NT2/D1 (cell line): ENCODE measurements at regions not wholly inside any gene's neighbourhood (a gene's known extent, or its start where the extent isn't known, plus 50 kb on each side); places are given as distances from the start of the nearest gene placed in this dataset.

Experiments
- DNase-seq: peaks from one replicate; pipeline ENCODE4 v3.0.0-alpha.2; 2011; ENCODE audit warnings: low read depth, low spot score
- H3K27me3 ChIP-seq: 2 replicates; pipeline ENCODE4 v1.6.0; 2011; ENCODE audit warnings: mild to moderate bottlenecking; ENCODE audit not compliant: insufficient read length, insufficient read depth
- H3K36me3 ChIP-seq: 2 replicates; pipeline ENCODE4 v1.6.1; 2011; ENCODE audit warnings: mild to moderate bottlenecking, low read length, mixed read lengths; ENCODE audit not compliant: insufficient read depth, insufficient read length
- H3K4me1 ChIP-seq: 2 replicates; pipeline ENCODE4 v1.5.1; 2011; ENCODE audit not compliant: insufficient read depth, insufficient read length
- H3K4me3 ChIP-seq: 2 replicates; pipeline ENCODE4 v1.5.1; 2011; ENCODE audit warnings: low read depth; ENCODE audit not compliant: insufficient read length
- H3K9ac ChIP-seq: 2 replicates; pipeline ENCODE4 v1.6.0; 2011; ENCODE audit warnings: low read depth; ENCODE audit not compliant: insufficient read length
- H3K9me3 ChIP-seq: 2 replicates; pipeline ENCODE4 v1.5.1; 2011; ENCODE audit warnings: mild to moderate bottlenecking, low read length; ENCODE audit not compliant: insufficient read depth
- SUZ12 ChIP-seq: IDR thresholded peaks from 2 replicates; pipeline ENCODE4 v1.6.1; 2011; ENCODE audit not compliant: insufficient read length, insufficient read depth; ENCODE audit errors: extremely low read depth
- YY1 ChIP-seq: IDR thresholded peaks from 2 replicates; pipeline ENCODE4 v1.6.1; 2011; ENCODE audit not compliant: insufficient read length, insufficient read depth
- ZNF274 ChIP-seq: IDR thresholded peaks from 2 replicates; pipeline ENCODE4 v1.6.1; 2011; ENCODE audit warnings: mild to moderate bottlenecking, low read depth, low read length

- Histone ChIP-seq H3K9ac (no peak overlapping the region), H3K4me1 (no peaks in the 10 kb centered on the region), H3K36me3 (no peaks in the 10 kb centered on the region), H3K27me3 (no peaks in the 10 kb centered on the region), H3K9me3 (no peaks in the 10 kb centered on the region), H3K4me3 (no peak overlapping the region)
- no peak for DNase-seq
- TF ChIP-seq SUZ12 (no peak), YY1 (no peak), ZNF274 (no peak)
Measured at GRCh38 chr5:5756762-5757161, 334.3 kb downstream of the ICE1 start.

GRCh38 chr5:5755888-5756287 lies 333.4 kb downstream of the ICE1 start:
- no peak for DNase-seq
- no peak for TF ChIP-seq ZNF274
- TF ChIP-seq SUZ12: no peak
- no peak for TF ChIP-seq YY1
- Histone ChIP-seq H3K36me3 (no peaks in the 10 kb centered on the region), H3K9me3 (no peaks in the 10 kb centered on the region), H3K9ac (no peak overlapping the region), H3K27me3 (no peaks in the 10 kb centered on the region), H3K4me3 (no peak overlapping the region), H3K4me1 (no peaks in the 10 kb centered on the region)

GRCh38 chr5:5752844-5753243 lies 330.4 kb downstream of the ICE1 start:
- Histone ChIP-seq H3K4me1 (no peaks in the 10 kb centered on the region), H3K9ac (no peak overlapping the region), H3K27me3 (no peaks in the 10 kb centered on the region), H3K36me3 (no peaks in the 10 kb centered on the region), H3K9me3 (no peaks in the 10 kb centered on the region), H3K4me3 (no peak overlapping the region)
- TF ChIP-seq ZNF274: no peak
- no peak for DNase-seq

- no peaks in the 10 kb centered on the region for H3K9me3 ChIP-seq
- H3K27me3 ChIP-seq: no peaks in the 10 kb centered on the region
- H3K4me1 ChIP-seq: no peaks in the 10 kb centered on the region
- DNase-seq: no peak
- no peak overlapping the region for H3K9ac ChIP-seq
- no peaks in the 10 kb centered on the region for H3K36me3 ChIP-seq
- TF ChIP-seq ZNF274 (no peak), YY1 (no peak), SUZ12 (no peak)
- no peak overlapping the region for H3K4me3 ChIP-seq
Measured at GRCh38 chr5:5751987-5752386, 329.5 kb downstream of the ICE1 start.

GRCh38 chr5:5751498-5751897 lies 329.0 kb downstream of the ICE1 start:
- no peaks in the 10 kb centered on the region for H3K9me3 ChIP-seq
- DNase-seq: no peak
- no peaks in the 10 kb centered on the region for H3K4me1 ChIP-seq
- H3K9ac ChIP-seq: no peak overlapping the region
- H3K27me3 ChIP-seq: no peaks in the 10 kb centered on the region
- no peaks in the 10 kb centered on the region for H3K36me3 ChIP-seq
- no peak for TF ChIP-seq YY1
- TF ChIP-seq ZNF274: no peak
- TF ChIP-seq SUZ12: no peak
- no peak overlapping the region for H3K4me3 ChIP-seq

GRCh38 chr5:5741418-5741817 lies 318.9 kb downstream of the ICE1 start:
- no peaks in the 10 kb centered on the region for H3K27me3 ChIP-seq
- TF ChIP-seq SUZ12 (no peak), ZNF274 (no peak), YY1 (no peak)
- H3K36me3 ChIP-seq: no peaks in the 10 kb centered on the region
- H3K9me3 ChIP-seq: peaks cover 27% of the 10 kb centered on the region
- no peak overlapping the region for H3K9ac ChIP-seq
- no peak for DNase-seq
- H3K4me3 ChIP-seq: no peak overlapping the region
- no peaks in the 10 kb centered on the region for H3K4me1 ChIP-seq

GRCh38 chr5:5739490-5739945 lies 317.0 kb downstream of the ICE1 start:
- H3K36me3 ChIP-seq: no peaks in the 10 kb centered on the region
- peaks cover 19% of the 10 kb centered on the region for H3K9me3 ChIP-seq
- DNase-seq: no peak
- no peak overlapping the region for H3K9ac ChIP-seq
- TF ChIP-seq YY1 (no peak), SUZ12 (no peak), ZNF274 (no peak)
- no peak overlapping the region for H3K4me3 ChIP-seq
- no peaks in the 10 kb centered on the region for H3K27me3 ChIP-seq
- H3K4me1 ChIP-seq: no peaks in the 10 kb centered on the region

- TF ChIP-seq SUZ12: no peak
- no peak for TF ChIP-seq YY1
- TF ChIP-seq ZNF274: no peak
- no peak overlapping the region for H3K4me3 ChIP-seq
- DNase-seq: no peak
- H3K4me1 ChIP-seq: no peaks in the 10 kb centered on the region
- peaks cover 14% of the 10 kb centered on the region for H3K9me3 ChIP-seq
- no peak overlapping the region for H3K9ac ChIP-seq
- no peaks in the 10 kb centered on the region for H3K27me3 ChIP-seq
- H3K36me3 ChIP-seq: no peaks in the 10 kb centered on the region
Measured at GRCh38 chr5:5738797-5739489, 316.5 kb downstream of the ICE1 start.
